H1 (cell line): ENCODE measurements at regions not wholly inside any gene's neighbourhood (a gene's known extent, or its start where the extent isn't known, plus 50 kb on each side); places are given as distances from the start of the nearest gene placed in this dataset.

Experiments used
- CTCF ChIA-PET: fragments of 300-600 bp; sonication (Branson Sonifier 250); formaldehyde crosslinking; loops from one replicate; lab custom pipeline; 2021; ENCODE audit not compliant: partially characterized antibody; lab: Charles Lee
- POLR2A ChIA-PET: fragments of 300-600 bp; sonication (Branson Sonifier 250); formaldehyde crosslinking; loops from one replicate; lab custom pipeline; 2021; ENCODE audit warnings: inconsistent platforms; ENCODE audit not compliant: partially characterized antibody; lab: Charles Lee
- DNase-seq, 2 experiments: peaks; one replicate each; pipeline versions ENCODE4 v3.0.0 to v3.0.0-alpha.2; 2010 to 2022; ENCODE audit warnings: low spot score in 2 of 2, low read depth in 1 of 2, mixed read lengths in 1 of 2
- FAIRE-seq: peaks from 2 replicates; lab custom pipeline; 2011; peaks lifted over from hg19 to GRCh38; lab: Jason Lieb, UNC
- H2AFZ ChIP-seq: 2 replicates; pipeline ENCODE4 v1.8.1; 2012; ENCODE audit warnings: low read length, inconsistent platforms
- H2AK5ac ChIP-seq: 2 replicates; pipeline ENCODE4 v1.6.1; 2013; ENCODE audit warnings: low read depth, low read length
- H2BK120ac ChIP-seq: replicated peaks from 2 replicates; pipeline ENCODE3; 2013; ENCODE audit warnings: low read depth, low read length, inconsistent platforms
- H2BK12ac ChIP-seq: 2 replicates; pipeline ENCODE4 v1.6.1; 2013; ENCODE audit warnings: low read depth, low read length
- H2BK15ac ChIP-seq: 2 replicates; pipeline ENCODE4 v1.6.1; 2013; ENCODE audit warnings: low read length
- H2BK20ac ChIP-seq: 2 replicates; pipeline ENCODE4 v1.6.1; 2013; ENCODE audit warnings: low read length
- H2BK5ac ChIP-seq: 2 replicates; pipeline ENCODE4 v1.6.1; 2013; ENCODE audit warnings: low read depth, low read length
- H3K14ac ChIP-seq: 2 replicates; pipeline ENCODE4 v1.6.1; 2013; ENCODE audit warnings: inconsistent platforms; ENCODE audit not compliant: insufficient read length
- H3K18ac ChIP-seq: 2 replicates; pipeline ENCODE4 v1.6.1; 2013; ENCODE audit warnings: low read length; ENCODE audit errors: extremely low read depth
- H3K23ac ChIP-seq: 2 replicates; pipeline ENCODE4 v1.6.1; 2013; ENCODE audit warnings: inconsistent platforms; ENCODE audit not compliant: insufficient read length
- H3K23me2 ChIP-seq: 2 replicates; pipeline ENCODE4 v1.6.1; 2013; ENCODE audit warnings: low read depth, low read length
- H3K27ac ChIP-seq: 2 replicates; pipeline ENCODE4 v1.6.1; 2011; ENCODE audit warnings: low read depth, low read length, inconsistent platforms
- H3K27me3 ChIP-seq, 4 experiments: replicated peaks in 1 of 4; 1 replicate in 1 of 4; 2 replicates in 3 of 4; pipeline versions ENCODE4 v1.6.1 to v1.8.1; 2011 to 2013; ENCODE audit warnings: low read length in 3 of 4, mild to moderate bottlenecking in 3 of 4, inconsistent platforms in 2 of 4, mixed read lengths in 2 of 4, moderate library complexity in 1 of 4; ENCODE audit not compliant: control insufficient read depth in 3 of 4, insufficient read depth in 3 of 4; ENCODE audit errors: extremely low read depth in 1 of 4
- H3K36me3 ChIP-seq, 4 experiments: 2 replicates each; pipeline versions ENCODE4 v1.6.1 to v1.8.1; 2011 to 2013; ENCODE audit warnings: mild to moderate bottlenecking in 4 of 4, low read length in 3 of 4, moderate library complexity in 2 of 4, control low read depth in 1 of 4, inconsistent platforms in 1 of 4; ENCODE audit not compliant: insufficient read depth in 4 of 4, control insufficient read depth in 2 of 4
- H3K4ac ChIP-seq: replicated peaks from 2 replicates; pipeline ENCODE3; 2013; ENCODE audit warnings: low read length, low read depth, mixed read lengths, inconsistent platforms; ENCODE audit not compliant: insufficient read length
- H3K4me1 ChIP-seq, 4 experiments: replicated peaks in 1 of 4; 1 replicate in 1 of 4; 2 replicates in 3 of 4; pipeline versions ENCODE4 v1.6.1 to v1.8.1; 2011 to 2013; ENCODE audit warnings: low read length in 3 of 4, inconsistent platforms in 2 of 4, mixed read lengths in 1 of 4; ENCODE audit not compliant: insufficient read depth in 4 of 4, control insufficient read depth in 3 of 4
- H3K4me2 ChIP-seq, 2 experiments: 2 replicates each; pipeline versions ENCODE4 v1.6.1 to v1.8.1; 2011 to 2013; ENCODE audit warnings: low read depth in 2 of 2, low read length in 2 of 2, control low read depth in 1 of 2, inconsistent platforms in 1 of 2, mild to moderate bottlenecking in 1 of 2; ENCODE audit not compliant: insufficient read depth in 1 of 2
- H3K4me3 ChIP-seq, 4 experiments: fragments of 200-600, 300-600 bp in 1 of 4; sonication (generic), shearing (Covaris generic), sonication (Bioruptor Twin) in 1 of 4; 2 replicates each; pipeline versions ENCODE4 v1.5.1 to v1.8.1; 2011 to 2016; ENCODE audit warnings: low read length in 4 of 4, low read depth in 3 of 4, control low read depth in 2 of 4, inconsistent platforms in 2 of 4, mild to moderate bottlenecking in 2 of 4, mixed read lengths in 1 of 4, moderate library complexity in 1 of 4; ENCODE audit not compliant: insufficient read depth in 2 of 4; ENCODE audit errors: extremely low read depth in 1 of 4
- H3K56ac ChIP-seq: replicated peaks from 2 replicates; pipeline ENCODE3; 2013; ENCODE audit warnings: low read depth, mild to moderate bottlenecking, mixed read lengths, low read length, inconsistent platforms; ENCODE audit not compliant: insufficient read length
- H3K79me1 ChIP-seq: 2 replicates; pipeline ENCODE4 v1.6.1; 2013; ENCODE audit warnings: low read depth, low read length, control low read depth
- H3K79me2 ChIP-seq, 2 experiments: 2 replicates each; pipeline versions ENCODE4 v1.6.1 to v1.8.1; 2012 to 2013; ENCODE audit warnings: low read length in 2 of 2, mild to moderate bottlenecking in 2 of 2, inconsistent platforms in 1 of 2; ENCODE audit not compliant: insufficient read depth in 2 of 2, control insufficient read depth in 1 of 2
- H3K9ac ChIP-seq, 4 experiments: replicated peaks in 1 of 4; 1 replicate in 1 of 4; 2 replicates in 3 of 4; pipeline versions ENCODE4 v1.6.1 to v1.8.1; 2011 to 2013; ENCODE audit warnings: low read depth in 3 of 4, low read length in 3 of 4, control low read depth in 2 of 4, mild to moderate bottlenecking in 2 of 4, moderate library complexity in 2 of 4, inconsistent platforms in 1 of 4; ENCODE audit errors: extremely low read depth in 1 of 4
- H3K9me3 ChIP-seq, 2 experiments: 2 replicates each; pipeline versions ENCODE4 v1.6.1 to v1.8.1; 2012 to 2013; ENCODE audit warnings: mild to moderate bottlenecking in 2 of 2, moderate library complexity in 2 of 2, control low read depth in 1 of 2, inconsistent platforms in 1 of 2, low read depth in 1 of 2, low read length in 1 of 2, mixed read lengths in 1 of 2; ENCODE audit not compliant: insufficient read depth in 2 of 2
- H4K20me1 ChIP-seq, 2 experiments: replicated peaks in 1 of 2; 2 replicates each; pipeline versions ENCODE3 to v1.8.1; 2011 to 2013; ENCODE audit warnings: inconsistent platforms in 2 of 2, low read length in 2 of 2, mild to moderate bottlenecking in 1 of 2; ENCODE audit not compliant: insufficient read depth in 2 of 2, control insufficient read depth in 1 of 2
- H4K5ac ChIP-seq: 2 replicates; pipeline ENCODE4 v1.6.1; 2013; ENCODE audit warnings: low read length, low read depth, mixed read lengths, inconsistent platforms; ENCODE audit not compliant: insufficient read length
- H4K8ac ChIP-seq: 2 replicates; pipeline ENCODE4 v1.8.0; 2013; ENCODE audit warnings: mild to moderate bottlenecking, moderate library complexity, low read length, inconsistent platforms; ENCODE audit not compliant: insufficient read depth; ENCODE audit errors: extremely low read depth
- H4K91ac ChIP-seq: replicated peaks from 2 replicates; pipeline ENCODE3; 2013; ENCODE audit warnings: low read length, mixed read lengths, inconsistent platforms; ENCODE audit not compliant: insufficient read length
- ATF3 ChIP-seq: IDR thresholded peaks from 2 replicates; pipeline ENCODE4 v1.6.1; 2011; ENCODE audit warnings: low read depth, mild to moderate bottlenecking, low read length; ENCODE audit not compliant: insufficient read depth
- CBX8 ChIP-seq: fragments of 300-800, 300-1000 bp; sonication (generic); IDR thresholded peaks from 2 replicates; pipeline ENCODE4 v1.7.1; 2016; ENCODE audit warnings: low read depth, low read length, borderline replicate concordance
- EGR1 ChIP-seq: IDR thresholded peaks from 2 replicates; pipeline ENCODE4 v1.6.1; 2011; ENCODE audit warnings: low read depth, low read length, borderline replicate concordance
- GABPA ChIP-seq: IDR thresholded peaks from 2 replicates; pipeline ENCODE4 v1.6.1; 2011; ENCODE audit warnings: mild to moderate bottlenecking, low read length, moderate library complexity, borderline replicate concordance; ENCODE audit not compliant: insufficient read depth
- HDAC2 ChIP-seq, 2 experiments: fragments of 300-600 bp in 1 of 2; sonication (generic) in 1 of 2; IDR thresholded peaks; 2 replicates each; pipeline ENCODE4 v1.6.1; 2011 to 2012; ENCODE audit warnings: low read depth in 2 of 2, low read length in 2 of 2, mild to moderate bottlenecking in 2 of 2, moderate library complexity in 2 of 2, borderline replicate concordance in 1 of 2, inconsistent platforms in 1 of 2
- MAFK ChIP-seq: IDR thresholded peaks from 2 replicates; pipeline ENCODE4 v1.6.1; 2012; ENCODE audit warnings: low read depth, mild to moderate bottlenecking, improper control_type of control experiment, low read length
- MAX ChIP-seq: IDR thresholded peaks from 2 replicates; pipeline ENCODE4 v1.6.1; 2012; ENCODE audit warnings: inconsistent platforms
- POU5F1 ChIP-seq: IDR thresholded peaks from 2 replicates; pipeline ENCODE4 v1.6.1; 2011; ENCODE audit warnings: low read depth, mild to moderate bottlenecking, low read length, moderate library complexity
- RAD21 ChIP-seq, 2 experiments: IDR thresholded peaks in 1 of 2; conservative IDR thresholded peaks in 1 of 2; 2 replicates each; pipeline ENCODE4 v1.6.1; 2011; ENCODE audit warnings: low read depth in 2 of 2, low read length in 2 of 2, improper control_type of control experiment in 1 of 2, inconsistent platforms in 1 of 2, mild to moderate bottlenecking in 1 of 2, moderate library complexity in 1 of 2
- RFX5 ChIP-seq: IDR thresholded peaks from 2 replicates; pipeline ENCODE4 v1.6.1; 2011; ENCODE audit warnings: low read depth, low read length, improper control_type of control experiment, borderline replicate concordance
- RXRA ChIP-seq: IDR thresholded peaks from 2 replicates; pipeline ENCODE4 v1.6.1; 2011; ENCODE audit warnings: low read depth, mild to moderate bottlenecking, low read length, moderate library complexity; ENCODE audit not compliant: insufficient read depth
- SIN3A ChIP-seq, 2 experiments: IDR thresholded peaks in 1 of 2; conservative IDR thresholded peaks in 1 of 2; 2 replicates each; pipeline ENCODE4 v1.6.1; 2011 to 2012; ENCODE audit warnings: low read length in 2 of 2, improper control_type of control experiment in 1 of 2, low read depth in 1 of 2, mild to moderate bottlenecking in 1 of 2
- ZNF274 ChIP-seq: IDR thresholded peaks from 2 replicates; pipeline ENCODE4 v1.7.0; 2012; ENCODE audit warnings: low read length, borderline replicate concordance; ENCODE audit errors: extremely low read depth
- WGBS, 2 experiments: shearing (Covaris generic) in 1 of 2; methylation state at CpG; one replicate each; pipeline versions ENCODE4 v1.1.6 to v1.1.7; 2013 to 2015; ENCODE audit warnings: low lambda C conversion rate in 2 of 2, mixed read lengths in 2 of 2, inconsistent platforms in 1 of 2, low coverage in 1 of 2, missing lambda C conversion rate in 1 of 2; ENCODE audit not compliant: insufficient replicate concordance in 2 of 2, insufficient coverage in 1 of 2, insufficient read length in 1 of 2; ENCODE audit errors: extremely low coverage in 1 of 2, missing lambda C conversion rate in 1 of 2; 5-methylcytosine and 5-hydroxymethylcytosine counted together

GRCh38 chr6:85382541-85382940 is 67.3 kb upstream of the NT5E start:
- CTCF ChIA-PET, result interaction anchor here (0.9 to 2.1 kb wide), 4 partner anchors 9 to 100 kb away, joined by 3 to 4 read pairs (median 3); no protein-coding TSS in a partner anchor
- DNase-seq, result no peak
- no peak for TF ChIP-seq RXRA
- TF ChIP-seq MAX, result no peak
- no peak for TF ChIP-seq ATF3
- no peak for TF ChIP-seq CBX8
- TF ChIP-seq GABPA, result no peak
- no peak for TF ChIP-seq EGR1
- TF ChIP-seq SIN3A (conservative IDR thresholded peaks at IDR 0.05 in 1 of 2, IDR thresholded peaks at IDR 0.05 in 1 of 2; ENCODE audit: low read depth in 1 of 2, low read length in 2 of 2), result no peak
- no peak for TF ChIP-seq POU5F1
- no peak for TF ChIP-seq HDAC2 (IDR thresholded peaks at IDR 0.05; ENCODE audit: borderline replicate concordance in 1 of 2, low read depth in 2 of 2, low read length in 2 of 2)
- TF ChIP-seq MAFK, result no peak
- no peak for TF ChIP-seq RAD21 (IDR thresholded peaks at IDR 0.05 in 1 of 2, conservative IDR thresholded peaks at IDR 0.05 in 1 of 2; ENCODE audit: low read depth in 2 of 2, low read length in 2 of 2)
- no peak for TF ChIP-seq RFX5
- no peak for TF ChIP-seq ZNF274

More at GRCh38 chr6:85382541-85382940, 67.3 kb upstream of the NT5E start:
- no peak overlapping the region for H2BK120ac ChIP-seq
- no peaks in the 10 kb centered on the region for H3K79me1 ChIP-seq
- H3K36me3 ChIP-seq, result no peaks in the 10 kb centered on the region
- H2BK12ac ChIP-seq, result no peak overlapping the region
- H3K27me3 ChIP-seq, result no peaks in the 10 kb centered on the region
- no peak overlapping the region for H4K91ac ChIP-seq
- no peak overlapping the region for H3K9ac ChIP-seq
- no peak overlapping the region for H3K23ac ChIP-seq
- H3K14ac ChIP-seq, result no peak overlapping the region
- H3K23me2 ChIP-seq, result no peaks in the 10 kb centered on the region
- no peak overlapping the region for H2BK20ac ChIP-seq
- no peak overlapping the region for H2BK5ac ChIP-seq
- no peak overlapping the region for H2AFZ ChIP-seq
- FAIRE-seq, result no peak
- H4K8ac ChIP-seq, result no peak overlapping the region
- no peaks in the 10 kb centered on the region for H4K20me1 ChIP-seq
- H3K4me2 ChIP-seq, result no peak overlapping the region
- H3K27ac ChIP-seq, result no peak overlapping the region
- no peak overlapping the region for H3K4me3 ChIP-seq
- peaks cover 0 to 3% of the 10 kb centered on the region in 2 experiments; a peak in 2 of 4 replicates for H3K9me3 ChIP-seq
- H3K18ac ChIP-seq, result no peak overlapping the region
- H2AK5ac ChIP-seq, result no peak overlapping the region
- no peak overlapping the region for H3K4ac ChIP-seq
- H2BK15ac ChIP-seq, result no peak overlapping the region
- H3K4me1 ChIP-seq, result no peaks in the 10 kb centered on the region
- 80% methylated on average over 5 of the region's 5 CpGs; no CpG with 5 or more reads in 1 of the 2 experiments for WGBS, 2 experiments
- no peak overlapping the region for H4K5ac ChIP-seq
- POLR2A ChIA-PET, result no interaction called here
- H3K79me2 ChIP-seq, result no peaks in the 10 kb centered on the region
- no peak overlapping the region for H3K56ac ChIP-seq
